Upper lobe of left lung (tissue), 6 donors: ENCODE measurements at regions not wholly inside any gene's neighbourhood (a gene's known extent, or its start where the extent isn't known, plus 50 kb on each side); places are given as distances from the start of the nearest gene placed in this dataset.
"Not testable (repeated sequence)": the region's sequence is repeated elsewhere in the genome, so short reads cannot be mapped to it uniquely, and the experiment has no call there.

Experiments
- ATAC-seq, 2 donors: fragments of 200-7000 bp; cut with Tn5 transposase; one replicate each; pipeline ENCODE4 v1.9.1; 2022; ENCODE audit warnings: mild to moderate bottlenecking in 2 of 2, moderate library complexity in 2 of 2; ENCODE audit not compliant: low FRiP score in 2 of 2
- DNase-seq, 2 donors: peaks; one replicate each; pipeline ENCODE4 v3.0.0-alpha.2; 2019 to 2020
- H3K27ac ChIP-seq, 4 donors: fragments of 200-600 bp; sonication (generic); one replicate each; pipeline ENCODE4 v1.5.1; 2016 to 2019
- H3K27me3 ChIP-seq, 4 donors: fragments of 200-600 bp; sonication (generic); one replicate each; pipeline ENCODE4 v1.5.1; 2017 to 2019
- H3K36me3 ChIP-seq, 4 donors: fragments of 200-600 bp; sonication (generic); one replicate each; pipeline ENCODE4 v1.5.1; 2016 to 2019
- H3K4me1 ChIP-seq, 4 donors: fragments of 200-600 bp; sonication (generic); one replicate each; pipeline ENCODE4 v1.5.1; 2018 to 2019
- H3K4me3 ChIP-seq, 4 donors: fragments of 200-600 bp; sonication (generic); one replicate each; pipeline ENCODE4 v1.5.1; 2017 to 2019; ENCODE audit warnings: mild to moderate bottlenecking in 2 of 4, moderate library complexity in 1 of 4
- H3K9me3 ChIP-seq, 4 donors: fragments of 200-600 bp; sonication (generic); one replicate each; pipeline ENCODE4 v1.5.1; 2018 to 2019
- WGBS, 2 donors: methylation state at CpG; one replicate each; pipeline ENCODE4 v1.1.5; 2017 to 2018; 5-methylcytosine and 5-hydroxymethylcytosine counted together
- TF ChIP-seq, protein P1 (sequence below), 6 experiments: fragments of 450-650 bp in 4 of 6; fragments of 200-600 bp in 2 of 6; sonication (generic) in 2 of 6; IDR thresholded peaks; one replicate each; pipeline ENCODE4 v1.5.1; 2016 to 2019; ENCODE audit warnings: antibody characterized with exemption in 6 of 6
- donor health status: DM: no; HTN: no; CAD: no; lungs with moderate emphysema.
- donor health status: DM: no; HTN: yes; CAD: no; lungs with severe emphysema.

DNA sequence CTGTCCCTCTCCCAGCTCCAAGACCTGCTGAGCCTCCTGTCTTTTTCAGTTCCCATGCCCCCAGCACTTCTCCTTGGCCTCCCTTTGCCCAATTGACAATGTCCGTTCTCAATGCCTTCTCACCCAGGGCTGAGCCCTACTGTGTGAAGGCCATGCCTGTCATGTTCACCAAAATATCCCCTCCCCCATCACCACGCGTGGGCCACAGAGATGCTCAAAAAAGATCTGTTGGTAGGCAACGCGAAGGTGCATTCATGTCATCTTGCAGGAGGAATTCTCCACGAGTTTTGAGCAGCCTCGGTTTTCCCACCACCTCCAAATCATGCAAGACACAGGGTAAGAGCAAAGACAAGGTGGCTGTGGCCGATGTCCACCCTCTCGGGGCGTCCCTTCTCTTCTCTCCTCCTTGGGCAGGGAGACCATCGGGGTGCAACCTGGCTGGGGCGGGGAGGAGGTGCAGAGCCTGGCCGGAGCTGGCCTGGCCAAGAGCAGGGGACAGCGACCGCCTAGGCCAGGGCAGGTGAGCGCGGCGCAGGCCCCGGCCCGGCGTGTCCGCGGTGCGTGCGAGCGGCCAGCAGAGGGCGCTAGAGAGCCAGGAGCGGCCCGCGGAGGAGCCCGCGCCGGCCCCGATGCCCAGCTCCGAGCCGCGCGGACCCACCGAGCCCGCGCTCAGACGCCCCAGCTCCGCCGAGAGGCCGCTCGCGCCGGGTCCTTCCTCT lies 56.3 kb upstream of the KRTAP5-11 start:
- not testable (repeated sequence) for H3K9me3 ChIP-seq
- WGBS, 2 donors = 23 to 73% methylated on average over 8 to 31 of the region's 48 CpGs

DNA sequence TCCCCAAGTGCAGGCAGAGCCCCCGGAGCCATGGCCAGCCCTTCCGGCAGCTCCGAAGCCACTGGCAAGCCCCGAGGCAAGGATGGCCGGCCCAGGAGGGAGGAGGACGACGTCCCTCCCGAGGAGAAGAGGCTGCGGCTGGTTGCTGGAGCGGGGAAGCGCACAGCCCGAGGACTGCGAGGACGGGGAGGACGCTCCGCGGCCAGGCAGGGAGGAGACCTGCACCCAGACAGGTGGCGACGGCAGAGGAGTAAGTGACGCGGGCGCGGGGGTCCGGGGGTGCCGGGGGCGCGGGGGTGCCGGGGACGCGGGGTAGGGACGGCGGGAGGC lies 56.8 kb upstream of the KRTAP5-11 start:
- 0% methylated on average over 17 of the region's 32 CpGs; no CpG with 5 or more reads in 1 of the 2 donors for WGBS, 2 donors

More for the DNA sequence above, 56.3 kb upstream of the KRTAP5-11 start:
- peak; percentile 44 to 95 for DNase-seq
- TF ChIP-seq, protein P1, sequence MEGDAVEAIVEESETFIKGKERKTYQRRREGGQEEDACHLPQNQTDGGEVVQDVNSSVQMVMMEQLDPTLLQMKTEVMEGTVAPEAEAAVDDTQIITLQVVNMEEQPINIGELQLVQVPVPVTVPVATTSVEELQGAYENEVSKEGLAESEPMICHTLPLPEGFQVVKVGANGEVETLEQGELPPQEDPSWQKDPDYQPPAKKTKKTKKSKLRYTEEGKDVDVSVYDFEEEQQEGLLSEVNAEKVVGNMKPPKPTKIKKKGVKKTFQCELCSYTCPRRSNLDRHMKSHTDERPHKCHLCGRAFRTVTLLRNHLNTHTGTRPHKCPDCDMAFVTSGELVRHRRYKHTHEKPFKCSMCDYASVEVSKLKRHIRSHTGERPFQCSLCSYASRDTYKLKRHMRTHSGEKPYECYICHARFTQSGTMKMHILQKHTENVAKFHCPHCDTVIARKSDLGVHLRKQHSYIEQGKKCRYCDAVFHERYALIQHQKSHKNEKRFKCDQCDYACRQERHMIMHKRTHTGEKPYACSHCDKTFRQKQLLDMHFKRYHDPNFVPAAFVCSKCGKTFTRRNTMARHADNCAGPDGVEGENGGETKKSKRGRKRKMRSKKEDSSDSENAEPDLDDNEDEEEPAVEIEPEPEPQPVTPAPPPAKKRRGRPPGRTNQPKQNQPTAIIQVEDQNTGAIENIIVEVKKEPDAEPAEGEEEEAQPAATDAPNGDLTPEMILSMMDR (IDR thresholded peaks at IDR 0.05) = peak; percentile 59 to 92 (median 77)
- peak overlapping the region in 3 of 4 donors; percentile 28 to 41 (median 40) for H3K4me3 ChIP-seq
- not testable (repeated sequence) for ATAC-seq, H3K36me3 ChIP-seq, H3K27me3 ChIP-seq, H3K27ac ChIP-seq
- H3K4me1 ChIP-seq = peaks cover 0 to 13% (median 0%) of the 10 kb centered on the region in 4 donors

DNA sequence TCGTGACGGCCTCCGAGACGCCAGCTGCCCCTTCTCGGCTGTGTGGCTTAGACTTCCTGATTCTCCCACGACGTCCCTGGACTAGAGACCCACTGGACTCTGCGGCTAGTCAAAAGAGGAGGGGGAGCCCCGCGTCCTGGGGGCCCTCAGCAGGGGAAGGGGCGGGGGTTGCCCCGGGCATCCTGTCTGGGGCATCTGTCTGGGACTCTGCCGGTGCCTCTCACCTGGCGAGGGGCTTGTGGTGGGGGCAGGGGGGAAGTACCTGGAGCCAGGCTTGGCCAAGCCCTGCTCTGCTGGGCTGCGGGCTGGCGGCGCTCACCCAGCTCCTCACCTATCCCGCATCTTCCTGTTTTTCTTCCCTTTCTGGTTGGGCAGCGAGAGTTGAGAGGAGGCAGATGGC lies 57.2 kb upstream of the KRTAP5-11 start:
- H3K9me3 ChIP-seq, ATAC-seq, H3K27ac ChIP-seq, H3K27me3 ChIP-seq, H3K36me3 ChIP-seq: not testable (repeated sequence)
- Histone ChIP-seq H3K4me1 (peaks cover 0 to 13% (median 0%) of the 10 kb centered on the region in 4 donors), H3K4me3 (peak overlapping the region in 2 of 4 donors; percentile 28 to 40)
- peak in 1 of 2 donors; percentile 68 for DNase-seq
- WGBS, 2 donors = 3 to 11% methylated on average over 8 to 11 of the region's 19 CpGs

More for the DNA sequence above, 56.8 kb upstream of the KRTAP5-11 start:
- DNase-seq, H3K27ac ChIP-seq, H3K27me3 ChIP-seq, H3K36me3 ChIP-seq, H3K9me3 ChIP-seq, ATAC-seq: not testable (repeated sequence)
- TF ChIP-seq, protein P1 (IDR thresholded peaks at IDR 0.05) = peak in 2 of 6 experiments; percentile 2 to 3
- Histone ChIP-seq H3K4me3 (peak overlapping the region in 3 of 4 donors; percentile 28 to 41 (median 40)), H3K4me1 (peaks cover 0 to 13% (median 0%) of the 10 kb centered on the region in 4 donors)

DNA sequence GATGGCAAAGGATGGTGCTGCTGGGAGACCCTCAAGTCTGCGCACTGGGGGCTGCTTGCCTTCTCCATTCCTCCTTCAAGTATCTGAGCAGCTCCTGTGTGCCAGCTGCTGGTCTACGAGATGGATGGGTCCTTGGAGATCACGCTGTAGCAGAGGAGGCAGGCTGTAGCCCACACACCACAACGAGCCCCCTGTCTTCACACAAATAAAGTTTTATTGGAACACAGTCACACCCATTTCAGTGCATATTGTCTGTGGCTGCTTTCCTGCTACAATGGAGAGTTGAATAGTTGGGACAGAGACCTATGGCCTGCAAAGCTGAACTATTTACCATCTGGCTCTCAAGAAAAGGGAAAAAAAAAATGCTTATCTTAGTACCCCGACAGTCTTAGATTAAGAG lies 64.4 kb upstream of the KRTAP5-11 start:
- not testable (repeated sequence) for H3K4me1 ChIP-seq, H3K27ac ChIP-seq, H3K27me3 ChIP-seq, ATAC-seq, H3K4me3 ChIP-seq, H3K36me3 ChIP-seq, H3K9me3 ChIP-seq, DNase-seq
- WGBS, 2 donors = 76 to 84% methylated on average over 2 to 4 of the region's 5 CpGs

DNA sequence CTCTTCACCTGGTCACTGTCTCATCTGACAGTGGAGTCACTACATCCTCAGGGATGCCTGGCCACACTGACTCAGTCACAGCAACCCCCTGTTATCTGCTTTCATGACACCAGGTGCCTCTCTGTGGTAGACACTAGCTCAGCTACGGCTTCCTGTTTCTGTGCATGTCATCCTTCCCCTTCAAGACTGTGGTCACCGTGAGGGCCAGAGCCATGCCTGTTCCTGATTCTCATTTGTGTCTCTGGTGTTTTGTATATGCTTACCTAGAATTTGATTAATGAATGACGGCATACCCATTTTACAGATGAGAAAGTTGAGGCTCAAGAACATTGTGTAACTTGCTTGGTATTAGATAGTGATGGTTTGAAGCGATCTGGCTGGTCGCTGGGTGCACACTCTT lies 70.3 kb upstream of the KRTAP5-11 start:
- H3K36me3 ChIP-seq, H3K9me3 ChIP-seq, ATAC-seq, H3K27me3 ChIP-seq, DNase-seq, H3K4me3 ChIP-seq, H3K4me1 ChIP-seq, H3K27ac ChIP-seq: not testable (repeated sequence)
- 74 to 80% methylated on average over 5 of the region's 5 CpGs for WGBS, 2 donors

DNA sequence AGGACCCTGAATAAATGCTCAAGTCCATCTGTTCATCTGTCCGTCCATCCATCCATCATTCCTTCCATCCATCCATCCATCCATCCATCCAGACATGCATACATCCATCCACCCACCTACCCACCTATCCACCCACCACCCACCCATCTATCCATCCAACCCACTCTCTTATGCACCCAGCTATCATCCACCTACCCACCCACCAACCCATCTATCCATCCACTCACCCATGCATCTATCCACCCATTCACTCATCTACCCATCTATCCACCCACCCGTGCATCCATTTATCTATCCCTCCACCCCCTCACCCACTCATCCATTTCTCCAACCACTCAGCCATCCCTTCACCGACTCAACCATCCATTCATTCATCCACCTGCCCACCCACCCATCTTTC lies 71.7 kb upstream of the KRTAP5-11 start:
- not testable (repeated sequence) for H3K27me3 ChIP-seq, DNase-seq, H3K4me3 ChIP-seq, H3K9me3 ChIP-seq, H3K4me1 ChIP-seq, ATAC-seq, H3K36me3 ChIP-seq, H3K27ac ChIP-seq
- WGBS, 2 donors = 83 to 92% methylated on average over 3 of the region's 3 CpGs

DNA sequence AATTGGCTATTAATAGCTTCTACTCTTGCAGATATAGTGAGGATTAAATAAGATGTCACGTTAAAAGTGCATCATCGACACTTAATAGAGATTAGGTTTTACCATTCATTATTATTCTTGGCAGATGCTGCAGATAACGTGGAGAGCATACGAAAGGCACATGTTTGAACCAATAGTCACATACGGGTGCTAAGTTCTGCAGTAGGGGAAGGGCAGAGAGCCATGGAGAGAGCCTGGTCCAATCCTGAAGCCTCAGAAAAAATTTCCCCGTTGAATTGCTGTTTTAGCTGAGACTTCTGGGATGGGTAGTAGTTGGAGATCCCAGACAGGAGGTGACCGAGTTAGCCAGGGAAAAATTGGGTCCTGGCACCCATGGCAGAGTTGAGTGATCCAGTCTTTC lies 72.4 kb upstream of the KRTAP5-11 start:
- not testable (repeated sequence) for DNase-seq, H3K9me3 ChIP-seq, H3K36me3 ChIP-seq, H3K27ac ChIP-seq, H3K4me3 ChIP-seq, H3K27me3 ChIP-seq, H3K4me1 ChIP-seq, ATAC-seq
- 60 to 78% methylated on average over 7 of the region's 7 CpGs for WGBS, 2 donors

DNA sequence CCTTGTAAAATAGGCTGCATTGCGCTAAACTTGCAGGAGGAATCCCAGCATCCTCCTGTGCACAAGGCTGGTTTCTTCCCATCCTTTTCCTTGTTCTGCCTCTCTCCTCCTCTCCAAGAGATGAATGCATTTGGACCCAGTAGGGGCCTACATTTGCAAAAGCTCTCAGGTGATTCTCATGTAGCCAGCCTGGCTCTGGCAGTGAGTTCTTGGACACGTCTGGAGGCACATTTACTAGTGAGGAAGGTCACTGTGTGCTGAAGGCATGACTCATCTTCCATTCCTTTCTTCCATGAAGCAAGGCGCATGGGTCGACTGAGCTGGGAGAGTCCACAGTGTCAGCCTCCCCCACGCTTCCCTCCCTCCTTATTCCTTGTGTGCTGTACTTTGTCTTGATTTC lies 73.8 kb upstream of the KRTAP5-11 start:
- ATAC-seq, H3K36me3 ChIP-seq, H3K4me1 ChIP-seq, H3K27ac ChIP-seq, H3K4me3 ChIP-seq, H3K27me3 ChIP-seq, DNase-seq, H3K9me3 ChIP-seq: not testable (repeated sequence)
- WGBS, 2 donors = 67 to 77% methylated on average over 4 to 5 of the region's 5 CpGs

DNA sequence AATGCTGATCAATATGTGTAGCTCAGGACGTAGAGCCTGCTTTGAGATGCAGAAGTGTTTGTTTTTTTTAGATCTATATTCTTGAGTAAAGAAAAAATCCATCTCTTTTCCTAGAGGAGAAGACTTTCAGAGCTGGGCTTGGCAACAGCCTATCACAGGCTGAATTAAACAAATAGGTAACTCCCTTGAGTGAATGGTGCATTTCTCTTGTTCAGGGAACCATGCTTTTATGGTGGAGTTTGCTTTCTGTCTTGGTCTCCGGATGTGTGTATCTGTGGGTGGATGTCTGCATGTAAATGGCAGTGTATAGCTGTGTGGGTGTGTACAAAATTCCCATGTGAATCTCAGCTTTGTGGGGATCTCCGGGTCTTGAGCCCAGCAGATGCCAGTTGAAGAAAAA lies 82.3 kb upstream of the KRTAP5-11 start:
- not testable (repeated sequence) for H3K4me3 ChIP-seq, H3K4me1 ChIP-seq, H3K27ac ChIP-seq, H3K27me3 ChIP-seq, H3K9me3 ChIP-seq, ATAC-seq, H3K36me3 ChIP-seq, DNase-seq
- WGBS, 2 donors = 49 to 71% methylated on average over 2 to 3 of the region's 3 CpGs

DNA sequence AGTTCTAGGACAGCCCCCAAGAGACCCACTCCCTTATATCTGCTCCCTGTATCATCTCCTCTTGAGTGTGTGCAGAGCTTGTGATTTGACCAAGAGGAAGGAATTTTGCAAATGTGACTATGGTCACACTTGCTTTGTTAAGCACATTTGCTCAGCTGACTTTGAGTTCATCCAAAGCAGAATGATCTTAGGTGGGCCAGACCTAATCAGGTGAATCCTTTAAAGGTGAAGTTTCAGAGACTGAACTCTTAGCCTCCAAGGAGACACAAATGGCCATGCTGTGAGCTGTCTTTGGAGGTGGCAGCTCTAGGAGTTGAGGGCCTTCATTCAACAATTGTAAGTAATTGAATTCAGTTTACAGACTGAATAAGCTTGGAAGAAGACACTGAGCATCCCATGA lies 115.4 kb upstream of the KRTAP5-11 start:
- ATAC-seq, H3K27me3 ChIP-seq, H3K27ac ChIP-seq, H3K4me3 ChIP-seq, H3K9me3 ChIP-seq, DNase-seq, H3K4me1 ChIP-seq, H3K36me3 ChIP-seq: not testable (repeated sequence)

DNA sequence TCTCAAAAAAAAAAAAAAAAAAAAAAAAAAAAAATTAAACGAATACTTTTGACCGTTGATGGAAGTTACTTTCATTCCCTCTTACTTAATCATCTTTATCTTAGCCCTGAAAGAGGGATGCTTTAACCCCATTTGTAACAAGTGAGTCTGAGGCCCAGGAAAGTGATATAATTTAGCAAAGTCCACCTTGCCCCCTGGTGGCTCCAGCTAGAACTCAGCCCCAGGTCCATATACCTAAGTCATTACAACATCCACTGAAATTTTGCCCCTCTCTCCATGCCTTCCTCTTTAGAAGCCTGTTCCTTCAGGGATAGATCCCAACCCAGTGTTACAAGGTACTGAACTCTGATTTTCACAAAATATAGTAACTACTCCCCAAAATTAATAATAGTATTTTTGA lies 116.3 kb upstream of the KRTAP5-11 start:
- H3K27me3 ChIP-seq, DNase-seq, H3K4me1 ChIP-seq, H3K9me3 ChIP-seq, H3K27ac ChIP-seq, ATAC-seq, H3K36me3 ChIP-seq, H3K4me3 ChIP-seq: not testable (repeated sequence)
- WGBS, 2 donors = 75 to 83% methylated on average over 2 of the region's 2 CpGs
